HTR-8/SVneo (cell line): ENCODE measurements at regions not wholly inside any gene's neighbourhood (a gene's known extent, or its start where the extent isn't known, plus 50 kb on each side); places are given as distances from the start of the nearest gene placed in this dataset.
A peak's percentile ranks its signal among the peaks of the same experiment; 100 is the strongest.

ENCODE experiments used
- DNase-seq: peaks from one replicate; pipeline ENCODE4 v3.0.0; 2011; ENCODE audit warnings: low spot score, mixed read lengths; ENCODE audit not compliant: insufficient read length
- FAIRE-seq: peaks from 2 replicates; lab custom pipeline; 2011; peaks lifted over from hg19 to GRCh38; lab: Jason Lieb, UNC

DNA sequence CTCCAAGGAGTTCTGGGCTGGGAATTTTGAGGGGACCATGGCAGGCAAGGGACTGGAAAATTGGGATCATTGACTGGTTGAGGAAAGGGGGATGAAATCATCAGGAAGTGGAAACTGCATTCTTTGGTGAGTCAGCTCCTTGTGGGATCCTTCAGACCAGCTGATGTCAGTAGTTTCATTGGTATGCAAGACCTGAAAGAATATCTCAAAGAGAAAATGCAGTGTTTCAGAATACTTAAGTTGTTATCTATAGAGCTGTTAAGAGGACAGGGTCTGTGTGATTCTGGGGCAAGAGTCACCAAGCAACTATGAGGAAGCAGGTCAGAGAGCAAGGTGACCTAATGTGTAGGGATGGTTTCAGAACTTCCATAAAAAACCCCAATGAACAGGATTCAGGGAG lies 595.9 kb upstream of the AUTS2 start:
- DNase-seq: peak; percentile 5

DNA sequence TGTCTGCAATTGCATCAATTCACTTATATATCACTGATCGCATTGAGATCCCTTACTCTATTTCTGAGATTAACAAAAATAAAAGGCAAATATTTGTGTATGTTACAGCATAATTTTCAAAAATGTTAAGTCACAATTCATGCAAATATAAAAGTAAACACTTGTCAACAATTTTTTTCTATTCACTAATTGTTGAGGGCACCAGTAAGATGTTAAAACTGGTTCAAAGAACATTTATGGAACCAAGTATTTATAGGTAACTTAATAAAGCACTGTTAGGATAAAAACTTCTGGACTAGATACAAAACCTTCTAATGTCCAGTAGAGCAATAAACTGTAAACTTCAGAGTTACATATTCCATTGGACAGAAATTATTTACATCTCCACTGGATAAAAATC lies 586.1 kb upstream of the AUTS2 start:
- DNase-seq (no peak), FAIRE-seq (no peak)

More for the DNA sequence above, 595.9 kb upstream of the AUTS2 start:
- FAIRE-seq: no peak

DNA sequence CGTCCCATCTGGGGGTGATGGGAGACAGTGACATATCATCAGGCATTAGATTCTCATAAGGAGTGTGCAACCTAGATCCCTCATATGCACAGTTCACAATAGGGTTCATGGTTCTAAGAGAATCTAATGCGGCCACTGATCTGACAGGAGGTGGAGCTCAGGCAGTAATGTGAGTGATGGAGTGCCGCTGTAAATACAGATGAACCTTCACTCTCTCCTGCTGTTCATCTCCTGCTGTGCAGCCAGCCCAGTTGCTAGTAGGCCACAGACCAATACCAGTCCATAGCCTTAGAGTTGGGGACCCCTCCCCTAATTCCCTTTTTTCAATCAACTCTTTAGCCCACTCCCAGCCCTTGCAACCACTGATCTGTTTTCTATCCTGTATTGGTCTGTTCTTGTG lies 581.1 kb upstream of the AUTS2 start:
- DNase-seq (no peak), FAIRE-seq (no peak)

DNA sequence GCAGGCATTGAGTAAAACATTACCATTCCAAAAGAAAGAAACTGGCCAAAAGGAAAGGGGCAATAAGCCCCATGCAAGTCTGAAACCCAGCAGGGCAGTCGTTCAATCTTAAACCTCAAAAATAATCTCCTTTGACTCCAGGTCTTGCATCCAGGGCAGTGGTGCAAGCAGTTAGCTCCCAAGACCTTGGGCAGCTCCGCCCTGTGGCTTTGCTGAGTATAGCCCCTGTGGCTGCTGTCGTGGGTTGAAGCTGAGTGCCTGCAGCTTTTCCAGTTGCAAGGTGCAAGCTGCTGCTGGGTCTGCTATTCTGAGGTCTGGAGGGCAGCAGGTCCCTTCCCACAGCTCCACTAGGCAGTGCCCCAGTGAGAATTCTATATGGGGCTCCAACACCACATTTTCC lies 580.1 kb upstream of the AUTS2 start:
- DNase-seq (no peak), FAIRE-seq (no peak)

DNA sequence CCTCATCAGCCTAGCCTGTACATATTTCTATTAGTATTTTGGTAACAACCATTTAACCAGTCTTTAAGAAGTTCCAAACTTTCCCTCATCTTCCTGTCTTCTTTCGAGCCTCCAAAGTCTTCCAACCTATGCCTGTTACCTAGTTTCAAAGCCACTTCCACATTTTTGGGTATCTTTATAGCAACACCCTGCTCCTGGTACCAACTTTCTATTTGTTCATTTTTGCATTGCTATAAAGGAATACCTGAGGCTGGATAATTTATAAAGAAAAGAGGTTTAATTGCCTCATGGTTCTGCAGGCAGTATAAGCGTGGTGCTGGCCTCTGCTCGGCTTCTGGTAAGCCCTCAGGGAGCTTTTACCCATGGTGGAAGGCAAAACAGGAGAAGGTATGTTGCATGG lies 578.8 kb upstream of the AUTS2 start:
- DNase-seq (no peak), FAIRE-seq (no peak)

DNA sequence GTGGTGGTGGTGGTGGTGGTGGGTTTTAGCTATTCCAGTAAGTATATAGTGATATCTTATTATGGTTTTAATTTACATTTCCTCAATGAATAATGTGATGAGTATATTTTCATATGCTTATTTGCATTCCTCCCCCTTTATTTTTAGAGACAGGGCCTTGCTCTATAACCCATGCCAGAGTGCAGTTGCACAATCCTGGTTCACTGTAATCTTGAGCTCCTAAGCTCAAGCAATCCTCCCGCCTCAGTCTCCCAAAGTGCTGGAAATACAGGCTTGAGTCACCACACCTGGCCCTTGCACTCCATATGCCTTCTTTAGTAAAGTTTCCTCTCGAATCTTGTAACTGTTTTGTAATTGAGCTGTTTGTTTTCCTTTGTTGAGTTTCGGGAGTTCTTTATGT lies 577.7 kb upstream of the AUTS2 start:
- FAIRE-seq (no peak), DNase-seq (no peak)

DNA sequence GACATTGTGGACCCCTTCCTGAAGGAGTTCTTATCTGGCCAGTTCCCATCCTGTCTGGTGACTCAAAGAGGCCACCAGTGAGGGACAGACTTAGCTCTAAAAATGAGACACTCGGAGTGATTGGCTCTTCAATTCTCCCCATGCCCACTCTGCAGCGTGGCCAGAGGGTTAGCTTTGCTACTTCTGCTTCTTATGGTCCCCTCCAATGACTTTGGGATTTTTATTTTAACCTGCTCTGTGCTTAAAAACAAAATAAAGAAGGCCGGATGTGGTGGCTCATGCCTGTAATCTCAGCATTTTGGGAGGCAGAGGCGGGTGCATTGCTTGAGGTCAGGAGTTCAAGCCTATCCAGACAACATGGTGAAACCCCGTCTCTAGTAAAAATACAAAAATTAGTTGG lies 573.0 kb upstream of the AUTS2 start:
- no peak for FAIRE-seq

DNA sequence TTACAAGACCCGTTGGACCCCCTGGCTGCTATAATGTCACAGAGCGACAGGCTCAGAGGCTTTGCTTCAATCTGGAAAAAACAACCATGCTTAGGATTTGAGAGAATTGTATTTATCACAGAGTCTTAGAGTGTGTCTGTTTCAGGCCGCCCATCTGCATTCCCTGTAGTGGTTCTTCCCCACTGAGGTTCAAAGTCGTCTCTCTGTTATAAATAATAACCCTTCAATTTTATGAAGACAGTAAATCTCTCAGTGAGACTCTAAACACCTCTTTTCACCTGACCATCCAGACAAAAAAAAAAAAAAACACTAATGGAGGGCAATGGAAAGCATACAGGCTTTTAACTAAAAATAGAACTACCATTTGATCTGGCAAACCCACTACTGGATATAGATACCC lies 565.4 kb upstream of the AUTS2 start:
- no peak for DNase-seq
- no peak for FAIRE-seq

More for the DNA sequence above, 573.0 kb upstream of the AUTS2 start:
- no peak for DNase-seq

DNA sequence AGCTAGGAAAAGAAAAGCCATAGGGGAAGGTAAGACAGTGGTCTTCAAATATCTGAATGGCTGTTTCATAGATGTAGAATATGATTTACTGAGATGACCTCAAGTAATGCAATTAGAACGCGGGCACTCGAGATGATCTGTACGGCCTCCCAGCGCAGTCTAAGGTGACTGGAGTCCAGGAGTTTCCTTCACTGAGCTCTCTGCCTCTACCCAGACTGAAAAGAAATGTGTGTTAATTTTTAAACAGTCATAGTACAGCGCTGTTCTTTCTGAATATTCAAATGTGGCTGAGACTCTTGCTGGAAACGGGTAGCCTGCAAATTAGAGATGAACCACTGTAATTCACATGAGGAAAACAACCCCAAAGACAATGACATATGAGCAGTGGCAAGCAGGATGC lies 562.4 kb upstream of the AUTS2 start:
- FAIRE-seq: no peak
- no peak for DNase-seq

DNA sequence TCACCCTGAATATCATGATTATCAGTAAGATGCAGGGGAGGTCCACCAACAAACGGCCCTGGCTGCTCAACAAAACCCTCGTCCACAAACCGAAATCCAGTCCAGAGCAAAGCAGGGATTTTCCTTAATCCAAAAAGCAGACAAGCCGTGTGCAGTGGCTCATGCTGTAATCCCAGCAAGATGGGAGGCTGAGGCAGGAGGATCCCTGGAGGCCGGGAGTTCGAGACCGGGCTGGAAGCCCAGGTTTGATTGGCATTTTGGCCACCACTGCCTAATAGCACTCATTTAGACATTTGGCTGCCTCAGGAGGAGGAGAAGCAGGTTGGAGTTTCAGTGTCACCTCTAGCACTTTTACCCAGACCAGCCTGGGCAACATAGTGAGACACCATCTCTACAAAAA lies 562.0 kb upstream of the AUTS2 start:
- no peak for DNase-seq
- no peak for FAIRE-seq

DNA sequence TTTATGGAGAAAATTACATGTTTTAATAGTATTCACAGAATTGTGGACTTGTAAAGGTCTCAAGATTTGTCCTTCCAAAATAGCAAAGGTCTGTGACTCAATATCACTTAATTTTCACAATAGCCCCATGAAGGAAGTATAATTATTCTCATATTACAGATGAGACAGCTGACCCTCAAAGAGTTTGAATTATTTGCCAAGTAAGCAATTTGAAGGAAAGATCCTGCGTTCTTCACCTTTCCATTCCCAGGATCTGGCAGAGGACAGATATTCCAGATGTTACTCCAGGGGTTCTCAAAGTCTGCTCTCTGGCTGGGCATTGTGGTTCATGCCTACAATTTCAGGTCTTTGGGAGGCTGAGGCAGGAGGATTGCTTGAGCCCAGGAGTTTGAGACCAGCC lies 559.4 kb upstream of the AUTS2 start:
- no peak for FAIRE-seq
- no peak for DNase-seq

DNA sequence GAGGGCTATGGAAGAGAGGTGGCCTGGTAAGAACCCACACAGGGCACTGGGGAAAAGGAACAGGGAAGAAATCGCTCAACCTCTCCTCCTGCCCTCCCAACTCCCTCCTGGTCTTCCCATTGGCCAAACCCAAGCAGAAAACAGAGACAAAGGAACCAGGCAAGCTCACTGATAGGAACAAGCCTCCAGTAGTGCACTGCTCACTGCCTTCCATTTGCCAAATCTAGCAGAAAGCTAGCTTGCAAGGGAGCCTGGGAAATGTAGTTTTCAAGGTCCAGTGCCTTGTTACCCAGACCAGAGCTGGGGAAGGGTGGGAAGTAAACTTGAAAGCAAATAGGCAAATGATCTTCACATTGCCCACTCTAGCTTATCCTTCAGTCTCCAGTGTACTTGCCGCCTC lies 556.1 kb upstream of the AUTS2 start:
- no peak for DNase-seq
- FAIRE-seq: no peak

DNA sequence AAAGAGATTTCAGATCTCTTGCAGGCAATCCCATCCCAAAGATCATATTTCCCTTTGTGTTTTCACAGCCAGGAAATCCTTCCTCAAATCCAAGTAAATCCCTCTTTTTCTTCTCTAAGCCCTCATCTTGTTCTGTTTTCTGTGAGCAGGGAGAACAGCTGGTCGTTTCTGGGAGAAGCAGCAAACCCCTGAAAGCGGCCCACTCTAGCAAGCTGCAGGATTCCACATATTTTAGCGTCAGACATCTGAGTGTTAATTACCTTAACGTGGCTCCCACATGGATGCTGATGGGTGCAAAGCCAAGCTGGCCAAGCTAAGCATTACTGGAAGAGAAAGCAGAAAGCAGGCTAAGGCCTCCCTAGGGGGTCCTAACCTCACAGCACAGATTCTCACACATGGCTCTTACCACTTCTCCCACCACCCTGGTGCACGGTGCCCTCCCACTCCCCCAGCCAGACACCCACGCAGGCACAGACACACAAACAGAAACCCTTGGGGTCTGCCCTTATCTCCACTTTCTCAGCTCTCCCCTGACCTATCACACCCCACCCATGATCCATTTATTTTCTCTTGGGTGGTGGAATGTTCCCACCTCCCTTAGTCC lies 551.0 kb upstream of the AUTS2 start:
- no peak for FAIRE-seq
- no peak for DNase-seq

DNA sequence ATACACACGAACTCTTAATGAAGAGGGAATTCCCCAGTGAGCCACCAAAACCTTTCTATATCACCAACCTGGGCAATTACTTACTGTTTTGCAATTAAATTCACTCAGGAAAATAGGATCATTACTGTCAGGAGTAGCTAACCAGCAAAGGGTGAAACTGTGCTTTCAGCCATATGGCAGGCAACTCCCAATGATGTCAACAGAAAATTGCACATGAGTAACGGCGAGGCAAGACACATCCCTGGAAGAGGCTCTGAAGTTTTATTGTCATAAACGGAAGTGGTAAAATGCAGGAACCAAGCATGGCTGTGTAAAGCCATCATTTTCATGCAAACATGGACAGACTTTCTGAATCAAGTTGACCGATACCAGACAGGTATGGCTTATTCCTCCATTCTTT lies 548.9 kb upstream of the AUTS2 start:
- FAIRE-seq (no peak), DNase-seq (no peak)

DNA sequence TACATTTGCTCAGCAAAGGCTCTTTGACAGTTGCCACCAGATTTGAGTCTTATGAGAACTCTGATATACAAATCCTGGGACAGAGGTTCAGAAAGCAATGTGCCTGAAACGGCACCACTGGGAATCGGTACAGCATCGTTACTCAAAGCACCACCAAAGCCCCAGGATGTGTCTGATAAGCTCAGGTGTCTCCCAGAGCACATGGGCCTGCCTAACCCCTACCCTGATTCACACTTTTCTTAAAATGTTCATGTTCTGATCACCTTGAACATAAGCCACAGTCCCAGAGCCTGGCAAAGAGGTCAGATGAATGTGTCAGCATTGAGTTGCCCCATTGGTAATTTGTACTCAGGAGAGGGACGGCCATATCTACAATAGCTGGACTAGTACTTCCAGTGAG lies 545.8 kb upstream of the AUTS2 start:
- no peak for DNase-seq
- no peak for FAIRE-seq

DNA sequence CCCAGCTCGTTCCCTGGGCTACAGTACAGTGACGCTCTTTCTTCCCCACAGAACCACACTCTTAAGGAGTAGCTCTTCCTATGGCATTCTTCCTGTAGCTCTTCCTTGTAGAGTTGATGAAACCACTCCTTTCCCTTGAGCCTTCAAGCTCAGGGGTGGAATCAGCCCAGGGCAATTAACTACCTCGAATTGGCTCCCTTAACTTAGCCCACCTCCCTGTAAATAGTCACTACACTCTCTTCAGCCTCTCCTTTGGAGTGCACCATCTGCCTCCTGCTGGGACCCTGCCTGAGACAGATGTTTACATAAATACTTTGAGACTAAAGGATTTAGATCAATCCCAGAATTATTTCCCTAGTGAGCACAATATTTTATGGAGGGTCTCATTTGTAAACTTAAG lies 537.8 kb upstream of the AUTS2 start:
- FAIRE-seq (no peak), DNase-seq (no peak)

DNA sequence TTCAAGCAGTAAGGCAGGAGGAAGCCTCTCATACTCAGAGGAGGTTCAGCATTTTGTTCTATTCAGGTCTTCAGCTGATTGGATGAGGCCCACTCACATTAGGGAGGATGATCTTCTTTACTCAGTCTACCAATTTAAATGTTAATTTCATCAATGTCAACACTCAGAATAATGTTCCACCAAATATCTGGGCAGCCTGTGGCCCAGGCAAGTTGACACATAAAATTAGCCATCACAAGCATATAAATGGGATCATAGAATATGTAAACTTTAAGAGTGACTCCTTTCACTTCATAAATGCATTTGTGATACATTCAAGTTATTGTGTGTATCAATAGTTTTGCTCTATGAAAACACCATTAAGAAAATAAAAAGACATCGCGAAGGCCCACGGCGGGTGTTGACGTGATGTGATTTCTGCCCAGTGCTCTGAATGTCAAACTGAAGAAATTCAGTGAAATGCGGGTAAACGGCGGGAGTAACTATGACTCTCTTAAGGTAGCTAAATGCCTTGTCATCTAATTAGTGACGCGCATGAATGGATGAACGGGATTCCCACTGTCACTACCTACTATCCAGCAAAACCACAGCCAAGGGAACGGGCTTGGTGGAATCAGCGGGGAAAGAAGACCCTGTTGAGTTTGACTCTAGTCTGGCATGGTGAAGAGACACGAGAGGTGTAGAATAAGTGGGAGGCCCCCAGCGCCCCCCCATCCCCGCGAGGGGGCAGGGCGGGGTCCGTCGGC lies 536.1 kb upstream of the AUTS2 start:
- FAIRE-seq (no peak), DNase-seq (no peak)

DNA sequence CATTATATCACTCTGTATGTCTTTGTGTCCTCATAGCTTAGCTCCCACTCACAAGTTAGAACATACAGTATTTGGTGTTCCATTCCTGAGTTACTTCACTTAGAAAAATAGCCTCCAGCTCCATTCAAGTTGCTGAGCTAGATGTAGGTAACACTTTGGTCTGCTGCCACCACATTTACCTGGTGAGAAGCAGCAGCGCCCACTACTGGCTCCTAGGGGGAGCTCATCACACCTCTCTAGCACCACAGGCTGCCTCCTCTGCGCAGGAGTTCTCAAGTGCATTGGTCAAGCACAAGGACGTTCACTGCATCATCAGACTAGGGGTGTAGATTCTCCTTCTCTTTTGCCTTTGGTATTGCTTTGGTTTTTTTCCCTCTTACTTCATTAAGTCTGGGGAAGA lies 530.9 kb upstream of the AUTS2 start:
- FAIRE-seq (no peak), DNase-seq (no peak)

DNA sequence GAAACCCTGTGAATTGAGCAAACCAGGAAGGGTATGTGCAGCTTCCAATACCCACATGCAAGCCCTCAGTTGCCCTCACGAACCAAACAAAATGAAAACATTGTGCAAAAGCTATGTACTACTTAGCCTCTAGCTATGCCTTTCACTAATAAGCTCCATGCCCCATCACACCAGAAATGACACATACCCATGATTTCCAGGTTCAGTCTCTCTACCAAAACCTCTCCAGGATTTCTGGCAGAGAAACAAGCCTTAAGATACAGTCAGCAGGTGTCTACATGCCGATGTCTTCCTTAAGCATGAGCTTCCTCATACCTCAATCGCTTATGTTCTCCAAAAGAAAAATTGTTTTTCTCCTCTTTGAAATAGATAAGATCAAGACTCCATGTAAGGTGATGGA lies 527.8 kb upstream of the AUTS2 start:
- FAIRE-seq (no peak), DNase-seq (no peak)

DNA sequence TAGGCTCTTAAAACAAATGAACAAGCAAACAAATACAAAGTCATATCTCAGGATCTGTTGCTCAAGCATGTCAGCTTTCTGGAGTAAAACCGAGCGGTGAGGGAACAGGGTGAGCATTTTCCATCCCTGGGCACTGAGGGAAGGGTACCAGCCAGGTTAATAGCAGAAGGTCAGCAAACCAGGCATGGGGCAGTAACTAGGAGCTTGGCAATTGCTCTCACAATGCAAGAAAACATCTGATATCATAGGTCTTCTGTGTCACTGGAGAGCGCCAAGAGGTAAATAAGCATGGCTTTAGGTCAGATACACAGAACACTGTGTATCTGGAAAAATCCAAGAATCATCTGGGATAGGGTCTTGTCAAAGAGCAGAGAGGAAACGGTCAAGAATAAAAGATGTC lies 521.7 kb upstream of the AUTS2 start:
- FAIRE-seq: no peak

DNA sequence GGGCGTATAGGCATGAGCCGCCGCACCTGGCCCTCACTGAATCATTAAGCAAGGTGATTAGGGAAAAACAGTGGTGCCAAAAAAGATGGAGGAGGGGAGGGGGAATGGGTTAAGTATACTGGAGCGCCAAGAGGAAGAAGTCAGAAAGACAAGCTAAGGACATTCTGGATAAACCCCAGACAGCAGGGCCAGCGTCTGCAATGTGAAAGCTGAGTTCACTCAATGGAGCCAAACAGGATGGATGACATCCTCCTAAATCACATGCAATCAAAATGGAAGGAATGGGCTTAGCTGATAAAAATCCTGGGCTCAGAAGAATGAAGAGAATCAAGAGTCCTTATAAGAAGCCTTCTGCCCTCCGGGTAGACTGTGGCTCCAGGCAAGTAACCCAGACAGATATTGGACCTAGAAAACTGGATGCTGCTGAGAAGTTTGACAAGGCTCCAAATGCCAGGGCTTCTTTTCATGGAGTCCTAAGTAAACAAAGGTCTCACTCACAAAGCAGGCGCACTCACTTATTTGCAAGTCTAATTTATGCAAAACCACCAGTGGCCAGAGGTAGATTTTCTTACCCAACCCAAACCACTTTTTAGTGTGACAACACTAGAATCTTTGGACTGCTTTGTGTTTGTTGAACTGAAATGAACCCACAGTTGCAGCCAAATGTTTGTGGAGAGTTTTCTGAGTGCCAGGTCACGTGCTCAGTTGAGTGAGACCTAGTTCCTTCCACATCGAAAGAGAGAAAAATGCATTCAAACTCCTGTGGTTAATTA lies 519.1 kb upstream of the AUTS2 start:
- DNase-seq (no peak), FAIRE-seq (no peak)

More for the DNA sequence above, 521.7 kb upstream of the AUTS2 start:
- DNase-seq: no peak
